ENCODE measurements at regions not wholly inside any gene's neighbourhood (a gene's known extent, or its start where the extent isn't known, plus 50 kb on each side); places are given as distances from the start of the nearest gene placed in this dataset.

- no peak overlapping the region for H3K4me3 ChIP-seq (ENCODE audit: low read length)
- no peak for TF ChIP-seq CTCF (conservative IDR thresholded peaks at IDR 0.05; ENCODE audit: low read depth, low read length)
- DNase-seq (ENCODE audit: low read depth), result no peak
Measured at GRCh38 chr2:8229546-8229986, 452.3 kb upstream of the ID2 start.

- TF ChIP-seq CTCF (conservative IDR thresholded peaks at IDR 0.05; ENCODE audit: low read depth, low read length), result no peak
- DNase-seq (ENCODE audit: low read depth), result no peak
- H3K4me3 ChIP-seq (ENCODE audit: low read length), result no peak overlapping the region
Measured at GRCh38 chr2:8230466-8230865, 451.4 kb upstream of the ID2 start.

- no peak for DNase-seq (ENCODE audit: low read depth)
- TF ChIP-seq CTCF (conservative IDR thresholded peaks at IDR 0.05; ENCODE audit: low read depth, low read length), result no peak
- H3K4me3 ChIP-seq (ENCODE audit: low read length), result no peak overlapping the region
Measured at GRCh38 chr2:8231902-8232301, 450.0 kb upstream of the ID2 start.

GRCh38 chr2:8232871-8233270 is 449.0 kb upstream of the ID2 start:
- no peak for TF ChIP-seq CTCF (conservative IDR thresholded peaks at IDR 0.05; ENCODE audit: low read depth, low read length)

GRCh38 chr2:8234253-8234652 is 447.6 kb upstream of the ID2 start:
- no peak for TF ChIP-seq CTCF (conservative IDR thresholded peaks at IDR 0.05; ENCODE audit: low read depth, low read length)
- no peak overlapping the region for H3K4me3 ChIP-seq (ENCODE audit: low read length)
- DNase-seq (ENCODE audit: low read depth), result no peak

More at GRCh38 chr2:8232871-8233270, 449.0 kb upstream of the ID2 start:
- DNase-seq (ENCODE audit: low read depth), result no peak
- H3K4me3 ChIP-seq (ENCODE audit: low read length), result no peak overlapping the region

GRCh38 chr2:8234757-8235374 is 447.0 kb upstream of the ID2 start:
- TF ChIP-seq CTCF (conservative IDR thresholded peaks at IDR 0.05; ENCODE audit: low read depth, low read length), result no peak
- no peak for DNase-seq (ENCODE audit: low read depth)
- no peak overlapping the region for H3K4me3 ChIP-seq (ENCODE audit: low read length)

- no peak for TF ChIP-seq CTCF (conservative IDR thresholded peaks at IDR 0.05; ENCODE audit: low read depth, low read length)
- no peak for DNase-seq (ENCODE audit: low read depth)
- H3K4me3 ChIP-seq (ENCODE audit: low read length), result no peak overlapping the region
Measured at GRCh38 chr2:8235419-8235818, 446.4 kb upstream of the ID2 start.

Measured in retinal pigment epithelial cell (primary cell).